ENCODE measurements at regions not wholly inside any gene's neighbourhood (a gene's known extent, or its start where the extent isn't known, plus 50 kb on each side); places are given as distances from the start of the nearest gene placed in this dataset.

DNA sequence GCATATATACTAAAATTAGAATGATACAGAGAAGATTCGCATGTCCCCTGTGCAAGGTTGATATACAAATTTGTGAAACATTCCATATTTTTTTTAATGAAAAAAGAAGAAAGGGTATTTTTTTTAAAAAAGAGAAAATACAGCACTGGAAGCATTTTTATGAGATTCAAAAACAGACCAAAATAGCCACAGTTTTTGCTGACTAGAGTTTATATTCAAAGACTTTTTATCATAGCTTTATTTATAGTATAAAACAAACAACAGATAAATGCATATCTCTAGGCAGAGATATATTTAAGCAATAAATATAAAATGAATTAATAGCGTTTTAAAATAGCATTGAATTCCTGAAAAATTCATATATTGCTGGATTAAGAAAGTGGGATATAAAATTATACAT is 436.5 kb upstream of the ACVR2A start:
- no peak for DNase-seq (ENCODE audit: low spot score)
- TF ChIP-seq, protein P1, sequence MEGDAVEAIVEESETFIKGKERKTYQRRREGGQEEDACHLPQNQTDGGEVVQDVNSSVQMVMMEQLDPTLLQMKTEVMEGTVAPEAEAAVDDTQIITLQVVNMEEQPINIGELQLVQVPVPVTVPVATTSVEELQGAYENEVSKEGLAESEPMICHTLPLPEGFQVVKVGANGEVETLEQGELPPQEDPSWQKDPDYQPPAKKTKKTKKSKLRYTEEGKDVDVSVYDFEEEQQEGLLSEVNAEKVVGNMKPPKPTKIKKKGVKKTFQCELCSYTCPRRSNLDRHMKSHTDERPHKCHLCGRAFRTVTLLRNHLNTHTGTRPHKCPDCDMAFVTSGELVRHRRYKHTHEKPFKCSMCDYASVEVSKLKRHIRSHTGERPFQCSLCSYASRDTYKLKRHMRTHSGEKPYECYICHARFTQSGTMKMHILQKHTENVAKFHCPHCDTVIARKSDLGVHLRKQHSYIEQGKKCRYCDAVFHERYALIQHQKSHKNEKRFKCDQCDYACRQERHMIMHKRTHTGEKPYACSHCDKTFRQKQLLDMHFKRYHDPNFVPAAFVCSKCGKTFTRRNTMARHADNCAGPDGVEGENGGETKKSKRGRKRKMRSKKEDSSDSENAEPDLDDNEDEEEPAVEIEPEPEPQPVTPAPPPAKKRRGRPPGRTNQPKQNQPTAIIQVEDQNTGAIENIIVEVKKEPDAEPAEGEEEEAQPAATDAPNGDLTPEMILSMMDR (IDR thresholded peaks at IDR 0.05; ENCODE audit: extremely low read depth, insufficient read depth, missing control alignments): no peak
- in situ Hi-C loops (cut with MboI; ENCODE audit: low pct_unique_long_range_greater_than_20kb, low sequenced_read_pairs, unreplicated experiment): no loop called here

DNA sequence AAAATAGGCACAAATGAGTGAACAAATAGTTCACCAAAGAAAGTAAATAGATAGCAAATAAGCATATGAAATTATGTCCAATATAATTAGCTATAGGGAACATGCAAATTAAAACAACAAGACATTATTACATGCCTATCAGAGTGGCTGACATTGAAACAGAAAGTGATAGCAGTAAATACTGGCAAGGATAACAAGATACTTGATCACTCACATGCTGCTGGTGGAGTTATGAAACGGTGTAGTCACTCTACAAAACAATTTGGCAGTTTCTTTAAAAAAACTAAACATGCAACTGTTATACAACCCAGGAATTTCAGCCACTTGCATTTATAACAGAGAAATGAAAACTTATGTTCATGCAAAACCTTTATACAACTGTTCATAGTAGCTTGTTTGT is 439.2 kb upstream of the ACVR2A start:
- TF ChIP-seq, protein P1 (IDR thresholded peaks at IDR 0.05; ENCODE audit: extremely low read depth, insufficient read depth, missing control alignments): no peak
- DNase-seq (ENCODE audit: low spot score): no peak
- in situ Hi-C loops (cut with MboI; ENCODE audit: low pct_unique_long_range_greater_than_20kb, low sequenced_read_pairs, unreplicated experiment): no loop called here

DNA sequence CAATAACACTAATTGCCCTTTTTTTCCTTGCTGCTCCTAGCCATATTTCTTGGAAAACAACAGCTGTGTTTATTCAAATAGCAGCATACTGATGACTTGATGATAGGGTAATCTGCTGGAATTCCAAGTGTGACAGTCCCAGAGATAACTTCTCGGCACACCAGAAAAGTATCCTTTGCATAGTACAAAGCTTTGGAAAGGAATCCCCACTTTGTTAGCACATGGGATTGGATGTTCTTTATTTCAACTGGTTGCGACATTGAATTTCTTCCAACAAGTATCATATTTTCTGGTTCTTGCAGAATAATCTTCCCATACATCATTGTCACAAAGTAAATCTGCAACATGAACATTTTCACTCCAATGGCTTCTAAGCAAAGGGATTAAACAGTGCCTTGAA is 445.8 kb upstream of the ACVR2A start:
- DNase-seq (ENCODE audit: low spot score): no peak
- TF ChIP-seq, protein P1 (IDR thresholded peaks at IDR 0.05; ENCODE audit: extremely low read depth, insufficient read depth, missing control alignments): no peak
- in situ Hi-C loops (cut with MboI; ENCODE audit: low pct_unique_long_range_greater_than_20kb, low sequenced_read_pairs, unreplicated experiment): no loop called here

DNA sequence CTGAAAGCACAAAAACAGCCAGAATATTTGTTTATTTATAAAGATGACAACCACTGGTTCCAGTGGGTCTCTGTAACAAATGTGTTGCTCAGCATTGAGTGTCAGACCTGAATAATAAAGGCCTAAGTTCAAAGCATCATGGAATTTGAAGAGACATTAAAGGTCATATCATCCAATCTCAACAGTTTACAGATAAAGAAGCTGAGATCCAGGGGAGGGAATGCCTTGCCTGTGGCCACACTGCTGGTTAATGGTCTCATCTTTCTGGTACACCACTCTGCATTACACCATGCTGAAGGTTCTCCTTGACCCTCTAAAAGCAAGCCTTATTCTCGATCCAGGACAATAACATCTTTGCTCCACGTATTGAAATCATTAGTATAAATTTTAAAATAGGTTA is 446.5 kb upstream of the ACVR2A start:
- TF ChIP-seq, protein P1 (IDR thresholded peaks at IDR 0.05; ENCODE audit: extremely low read depth, insufficient read depth, missing control alignments): no peak
- DNase-seq (ENCODE audit: low spot score): no peak
- in situ Hi-C loops (cut with MboI; ENCODE audit: low pct_unique_long_range_greater_than_20kb, low sequenced_read_pairs, unreplicated experiment): no loop called here

DNA sequence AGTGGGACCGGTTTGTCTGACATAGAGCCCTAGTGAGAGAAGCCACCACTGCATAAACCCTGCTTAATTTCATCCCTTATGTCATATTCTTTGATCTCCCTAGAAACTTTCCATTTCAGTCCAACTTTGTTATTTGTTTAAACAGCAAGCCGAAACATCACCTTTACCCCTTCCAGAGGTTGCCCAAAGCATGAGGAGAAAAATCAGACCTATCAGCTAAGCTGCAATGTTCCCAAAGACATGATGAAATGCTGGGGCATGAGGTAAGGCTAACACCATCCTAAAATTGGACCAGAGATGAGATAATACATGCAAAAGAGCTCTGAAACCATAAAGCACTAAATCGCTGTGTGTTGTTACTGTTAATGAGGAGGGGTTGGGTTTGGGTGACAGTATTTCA is 447.9 kb upstream of the ACVR2A start:
- TF ChIP-seq, protein P1 (IDR thresholded peaks at IDR 0.05; ENCODE audit: extremely low read depth, insufficient read depth, missing control alignments): no peak
- DNase-seq (ENCODE audit: low spot score): no peak
- in situ Hi-C loops (cut with MboI; ENCODE audit: low pct_unique_long_range_greater_than_20kb, low sequenced_read_pairs, unreplicated experiment): no loop called here

DNA sequence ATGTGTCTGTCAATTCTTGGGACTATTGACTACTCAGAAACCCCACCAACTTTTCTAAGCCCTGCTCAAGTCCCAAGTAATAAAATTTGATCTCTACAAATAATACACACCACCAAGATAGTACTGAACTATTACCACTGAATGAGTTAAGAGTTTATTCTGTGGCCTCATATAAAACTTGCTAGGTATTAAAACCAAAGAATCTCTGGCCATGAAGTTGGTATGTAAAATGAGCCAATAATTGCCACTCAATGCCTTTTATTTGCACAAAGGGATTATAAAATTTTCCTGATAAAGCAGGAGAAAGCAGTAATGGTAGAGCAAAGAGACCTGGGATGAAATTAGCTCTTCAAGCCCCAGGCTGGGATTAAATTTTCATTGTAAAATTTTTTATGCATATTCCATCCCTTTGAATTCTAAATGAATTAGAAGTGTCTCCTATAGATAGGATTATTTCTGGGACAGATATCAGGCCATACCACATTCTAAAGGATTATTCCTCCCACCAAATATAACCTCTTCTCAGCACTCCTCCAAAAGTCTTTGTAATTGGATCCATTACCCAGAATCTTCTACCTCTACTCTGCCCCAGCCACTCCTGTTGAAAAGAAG is 450.5 kb upstream of the ACVR2A start:
- TF ChIP-seq, protein P1 (IDR thresholded peaks at IDR 0.05; ENCODE audit: extremely low read depth, insufficient read depth, missing control alignments): no peak
- in situ Hi-C loops (cut with MboI; ENCODE audit: low pct_unique_long_range_greater_than_20kb, low sequenced_read_pairs, unreplicated experiment): no loop called here
- no peak for DNase-seq (ENCODE audit: low spot score)

DNA sequence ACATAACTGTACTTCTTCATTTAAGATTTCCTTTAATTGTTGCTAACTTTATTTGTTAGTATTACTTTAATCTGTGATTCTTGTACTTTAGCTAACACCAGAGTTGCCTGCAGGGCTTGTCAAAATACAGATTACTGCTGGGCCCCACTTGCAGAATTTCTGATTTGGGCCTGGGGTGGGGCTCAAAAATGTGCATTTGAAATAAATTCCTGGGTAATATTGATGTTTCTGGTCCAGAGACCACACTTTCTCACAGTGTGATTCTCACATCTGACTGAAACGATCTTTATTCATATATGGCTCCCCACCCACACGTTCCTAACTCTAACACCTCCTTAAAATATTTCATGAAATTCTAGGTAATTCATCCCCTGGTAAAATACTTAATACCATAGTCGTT is 452.6 kb upstream of the ACVR2A start:
- TF ChIP-seq, protein P1 (IDR thresholded peaks at IDR 0.05; ENCODE audit: extremely low read depth, insufficient read depth, missing control alignments): no peak
- in situ Hi-C loops (cut with MboI; ENCODE audit: low pct_unique_long_range_greater_than_20kb, low sequenced_read_pairs, unreplicated experiment): no loop called here
- no peak for DNase-seq (ENCODE audit: low spot score)

Measured in GM13977 (cell line).